MM.1S (cell line): ENCODE measurements at regions not wholly inside any gene's neighbourhood (a gene's known extent, or its start where the extent isn't known, plus 50 kb on each side); places are given as distances from the start of the nearest gene placed in this dataset.

Source experiments
- EZH2 ChIP-seq: fragments of 300-600 bp; sonication (generic); optimal IDR thresholded peaks from 2 replicates; pipeline ENCODE3; 2017; ENCODE audit warnings: low read depth, mild to moderate bottlenecking, antibody characterized with exemption, low read length, mixed read lengths
- EZH2phosphoT487 ChIP-seq: fragments of 300-600 bp; sonication (generic); IDR thresholded peaks from 2 replicates; pipeline ENCODE4 v1.6.1; 2018; ENCODE audit warnings: antibody characterized with exemption, low read length
- TF ChIP-seq, protein P1 (sequence below): fragments of 300-600 bp; sonication (generic); IDR thresholded peaks from 2 replicates; pipeline ENCODE4 v1.5.1; 2016; ENCODE audit warnings: antibody characterized with exemption, low read length, mixed read lengths

DNA sequence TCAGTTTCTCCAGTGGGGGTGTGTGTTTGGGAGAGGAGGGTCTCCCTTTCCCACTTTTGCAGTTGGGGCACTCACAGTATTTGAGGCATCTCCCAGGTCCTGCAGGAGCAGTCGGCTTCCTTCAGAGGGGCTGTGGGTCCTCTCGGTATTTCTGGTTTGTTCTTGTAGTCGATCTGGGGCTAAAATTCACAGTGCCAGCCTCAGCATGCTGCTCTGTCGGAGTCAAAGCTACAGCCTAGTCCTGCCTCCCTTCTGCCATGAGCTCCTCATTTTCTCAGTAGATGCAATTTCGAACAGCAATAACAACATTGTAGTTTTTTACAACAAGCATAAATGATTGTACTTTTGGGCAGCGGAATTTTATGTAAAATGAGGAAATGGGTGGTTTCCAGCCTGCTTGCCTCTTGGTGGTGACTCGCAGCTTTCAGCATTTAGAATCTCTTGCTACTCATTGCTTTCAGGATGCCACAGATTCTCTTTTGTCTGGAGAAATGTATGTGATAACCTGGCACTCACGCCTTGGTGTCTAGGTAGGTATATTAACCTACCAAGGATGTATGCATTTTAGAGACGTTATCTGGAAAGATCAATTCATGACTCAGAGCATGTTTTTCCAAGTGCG lies 82.4 kb upstream of the C21orf91 start:
- TF ChIP-seq EZH2 (no peak), EZH2phosphoT487 (no peak)
- TF ChIP-seq, protein P1, sequence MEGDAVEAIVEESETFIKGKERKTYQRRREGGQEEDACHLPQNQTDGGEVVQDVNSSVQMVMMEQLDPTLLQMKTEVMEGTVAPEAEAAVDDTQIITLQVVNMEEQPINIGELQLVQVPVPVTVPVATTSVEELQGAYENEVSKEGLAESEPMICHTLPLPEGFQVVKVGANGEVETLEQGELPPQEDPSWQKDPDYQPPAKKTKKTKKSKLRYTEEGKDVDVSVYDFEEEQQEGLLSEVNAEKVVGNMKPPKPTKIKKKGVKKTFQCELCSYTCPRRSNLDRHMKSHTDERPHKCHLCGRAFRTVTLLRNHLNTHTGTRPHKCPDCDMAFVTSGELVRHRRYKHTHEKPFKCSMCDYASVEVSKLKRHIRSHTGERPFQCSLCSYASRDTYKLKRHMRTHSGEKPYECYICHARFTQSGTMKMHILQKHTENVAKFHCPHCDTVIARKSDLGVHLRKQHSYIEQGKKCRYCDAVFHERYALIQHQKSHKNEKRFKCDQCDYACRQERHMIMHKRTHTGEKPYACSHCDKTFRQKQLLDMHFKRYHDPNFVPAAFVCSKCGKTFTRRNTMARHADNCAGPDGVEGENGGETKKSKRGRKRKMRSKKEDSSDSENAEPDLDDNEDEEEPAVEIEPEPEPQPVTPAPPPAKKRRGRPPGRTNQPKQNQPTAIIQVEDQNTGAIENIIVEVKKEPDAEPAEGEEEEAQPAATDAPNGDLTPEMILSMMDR, result no peak
